GM12873 (cell line): ENCODE measurements at regions not wholly inside any gene's neighbourhood (a gene's known extent, or its start where the extent isn't known, plus 50 kb on each side); places are given as distances from the start of the nearest gene placed in this dataset.

ENCODE experiments used
- TF ChIP-seq, protein P1 (sequence below): IDR thresholded peaks from 2 replicates; pipeline ENCODE4 v1.5.1; 2012; ENCODE audit warnings: low read depth, mild to moderate bottlenecking, moderate library complexity, low read length, control low read depth; ENCODE audit not compliant: insufficient read depth; ENCODE audit errors: missing control alignments

DNA sequence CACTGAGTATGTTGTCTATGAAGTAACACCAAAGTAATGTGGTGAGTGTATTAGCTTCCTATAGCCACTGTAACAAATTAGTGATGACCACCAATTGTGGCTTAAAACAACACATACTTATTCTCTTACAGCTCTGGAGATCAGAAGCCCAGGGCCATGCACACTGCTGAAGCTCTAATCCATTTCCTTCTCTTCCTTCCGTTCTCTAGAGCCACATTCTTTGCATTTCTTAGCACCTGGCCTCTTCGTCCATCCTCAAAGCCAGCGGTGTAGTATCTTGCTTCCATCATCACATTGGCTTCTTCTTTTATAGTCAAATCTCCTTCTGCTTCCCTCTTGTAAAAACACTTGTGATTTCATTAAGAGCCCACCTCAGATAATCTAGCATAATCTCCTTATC, 230.3 kb upstream of the RFX3 start:
- TF ChIP-seq, protein P1, sequence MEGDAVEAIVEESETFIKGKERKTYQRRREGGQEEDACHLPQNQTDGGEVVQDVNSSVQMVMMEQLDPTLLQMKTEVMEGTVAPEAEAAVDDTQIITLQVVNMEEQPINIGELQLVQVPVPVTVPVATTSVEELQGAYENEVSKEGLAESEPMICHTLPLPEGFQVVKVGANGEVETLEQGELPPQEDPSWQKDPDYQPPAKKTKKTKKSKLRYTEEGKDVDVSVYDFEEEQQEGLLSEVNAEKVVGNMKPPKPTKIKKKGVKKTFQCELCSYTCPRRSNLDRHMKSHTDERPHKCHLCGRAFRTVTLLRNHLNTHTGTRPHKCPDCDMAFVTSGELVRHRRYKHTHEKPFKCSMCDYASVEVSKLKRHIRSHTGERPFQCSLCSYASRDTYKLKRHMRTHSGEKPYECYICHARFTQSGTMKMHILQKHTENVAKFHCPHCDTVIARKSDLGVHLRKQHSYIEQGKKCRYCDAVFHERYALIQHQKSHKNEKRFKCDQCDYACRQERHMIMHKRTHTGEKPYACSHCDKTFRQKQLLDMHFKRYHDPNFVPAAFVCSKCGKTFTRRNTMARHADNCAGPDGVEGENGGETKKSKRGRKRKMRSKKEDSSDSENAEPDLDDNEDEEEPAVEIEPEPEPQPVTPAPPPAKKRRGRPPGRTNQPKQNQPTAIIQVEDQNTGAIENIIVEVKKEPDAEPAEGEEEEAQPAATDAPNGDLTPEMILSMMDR = no peak

DNA sequence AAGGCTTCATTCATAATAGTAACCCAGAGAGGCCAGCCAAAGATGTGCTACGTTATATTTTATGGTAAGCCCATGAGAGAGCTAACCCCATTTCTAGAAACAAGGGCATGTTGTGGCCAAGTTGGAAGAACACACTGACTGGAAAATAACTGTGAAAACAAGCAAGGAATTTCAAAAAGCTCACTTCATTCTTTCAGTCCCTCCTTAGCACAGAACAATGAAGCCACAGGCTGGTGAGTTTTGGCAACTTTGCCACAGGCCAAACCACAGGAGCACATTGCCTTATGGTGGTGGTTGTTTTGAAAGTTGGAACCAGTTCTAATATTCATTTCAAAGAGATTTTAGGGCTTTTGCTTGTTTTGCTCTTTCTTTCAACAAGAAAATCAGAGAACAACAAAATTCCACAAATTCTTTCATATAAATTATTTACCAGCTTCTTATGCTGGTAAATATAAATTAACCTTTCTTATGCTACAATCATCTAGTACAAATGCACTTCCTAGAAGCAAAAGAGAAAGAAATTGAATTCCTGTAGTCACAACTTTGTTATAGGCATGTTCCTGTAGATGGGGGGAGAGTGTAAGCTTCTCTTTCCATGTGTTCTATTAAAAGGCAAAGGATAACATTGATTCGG, 225.4 kb upstream of the RFX3 start:
- TF ChIP-seq, protein P1 = no peak

DNA sequence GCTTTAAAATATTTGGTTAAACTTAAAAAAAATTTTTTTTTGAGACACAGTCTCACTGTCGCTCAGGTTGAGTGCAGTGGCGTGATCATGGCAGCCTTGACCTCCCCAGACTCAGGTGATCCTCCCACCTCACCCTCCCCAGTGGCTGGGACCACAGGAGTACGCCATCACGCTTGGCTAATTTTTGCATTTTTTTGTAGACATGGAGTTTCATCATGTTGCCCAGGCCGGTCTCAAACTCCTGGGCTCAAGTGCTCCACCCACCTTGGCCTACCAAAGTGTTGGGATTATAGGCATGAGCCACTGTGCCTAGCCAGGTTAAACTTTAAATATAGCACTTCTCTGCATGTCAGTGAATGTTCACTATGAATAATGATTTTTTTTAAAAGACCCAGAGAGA, 224.5 kb upstream of the RFX3 start:
- TF ChIP-seq, protein P1 = no peak

DNA sequence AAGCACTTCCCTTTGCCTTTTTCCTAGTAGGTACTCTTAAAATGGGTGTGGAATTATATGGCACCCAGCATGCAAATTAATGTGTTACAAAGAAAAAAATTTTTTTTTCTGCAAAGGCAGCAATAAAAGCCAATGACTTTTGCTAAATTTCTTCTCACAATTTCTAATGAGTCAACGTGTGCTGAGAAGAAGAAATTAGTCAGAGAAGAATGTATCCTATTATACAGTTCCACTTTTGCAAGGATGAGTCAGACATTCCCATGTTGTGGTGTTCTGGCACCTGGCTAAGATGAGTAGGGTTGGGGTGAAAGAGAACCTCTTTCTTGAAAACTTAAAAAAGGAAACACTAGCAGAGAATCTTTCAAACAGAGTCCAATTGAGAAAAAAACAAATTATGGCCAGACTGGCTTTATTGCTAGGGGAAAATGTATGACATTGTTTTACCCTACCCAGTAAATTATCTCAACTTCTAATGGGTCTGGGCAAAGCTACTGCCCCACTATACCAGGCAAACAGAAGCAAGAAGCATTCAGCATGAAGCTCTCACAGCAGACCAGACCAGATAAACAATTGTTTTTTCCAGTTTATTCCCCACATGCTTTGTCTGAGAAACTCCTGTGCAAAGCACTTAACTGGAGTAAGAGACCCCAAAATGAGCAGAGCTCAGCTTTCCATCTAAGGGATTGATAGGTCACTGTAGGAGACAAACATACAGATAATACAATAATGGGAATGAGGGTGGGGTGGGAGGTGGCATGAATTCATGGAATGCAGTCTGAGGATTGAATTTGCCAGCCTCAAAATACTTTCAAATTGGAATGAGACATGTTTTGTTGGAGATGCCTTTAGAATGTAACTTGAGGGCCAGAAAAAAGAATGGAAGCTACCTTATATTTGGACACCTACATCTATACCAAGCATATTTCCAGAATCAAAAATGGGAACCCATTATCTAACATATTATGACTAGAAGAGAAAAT, 220.8 kb upstream of the RFX3 start:
- TF ChIP-seq, protein P1 = no peak

DNA sequence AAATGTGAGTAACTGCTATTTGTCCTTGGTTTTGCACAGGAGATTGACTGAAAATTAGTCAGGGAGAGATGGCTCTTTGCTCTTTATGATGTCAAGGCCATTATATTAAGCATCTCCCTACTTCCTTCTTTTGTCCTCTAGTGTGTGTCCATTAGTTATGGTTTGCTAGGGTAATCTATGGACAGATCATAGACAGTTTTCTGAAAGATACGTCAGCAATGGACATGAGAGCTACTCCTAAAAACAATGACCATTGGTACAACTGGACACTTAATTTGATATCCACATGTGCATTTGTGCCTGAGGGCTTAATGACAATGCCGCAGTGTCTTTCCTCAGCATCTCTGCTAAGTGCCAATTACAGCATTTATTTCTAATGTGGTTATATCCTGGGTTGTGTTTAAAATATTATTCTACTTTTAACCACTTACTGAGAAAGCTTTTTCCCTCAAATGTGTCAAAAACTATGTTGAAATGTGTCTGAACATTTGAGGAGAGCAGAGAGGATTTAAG, 218.2 kb upstream of the RFX3 start:
- TF ChIP-seq, protein P1 = no peak

DNA sequence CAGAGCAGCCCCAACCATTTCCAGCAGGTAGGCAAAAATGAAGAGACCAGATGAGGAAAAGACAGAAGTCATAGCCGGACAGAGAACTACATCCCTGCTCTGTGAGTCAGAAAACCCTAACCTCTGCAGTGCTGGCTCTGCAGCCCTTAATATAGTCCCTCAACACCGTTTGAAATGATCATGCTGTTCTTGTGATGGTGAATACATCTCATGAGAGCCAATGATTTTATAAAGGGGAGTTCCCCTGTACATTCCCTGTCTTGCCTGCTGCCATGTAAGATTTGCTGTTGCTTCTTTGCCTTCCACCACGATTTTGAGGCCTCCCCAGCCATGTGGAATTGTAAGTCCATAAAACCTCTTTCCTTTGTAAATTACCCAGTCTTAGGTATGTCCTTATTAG, 216.8 kb upstream of the RFX3 start:
- TF ChIP-seq, protein P1 = no peak

DNA sequence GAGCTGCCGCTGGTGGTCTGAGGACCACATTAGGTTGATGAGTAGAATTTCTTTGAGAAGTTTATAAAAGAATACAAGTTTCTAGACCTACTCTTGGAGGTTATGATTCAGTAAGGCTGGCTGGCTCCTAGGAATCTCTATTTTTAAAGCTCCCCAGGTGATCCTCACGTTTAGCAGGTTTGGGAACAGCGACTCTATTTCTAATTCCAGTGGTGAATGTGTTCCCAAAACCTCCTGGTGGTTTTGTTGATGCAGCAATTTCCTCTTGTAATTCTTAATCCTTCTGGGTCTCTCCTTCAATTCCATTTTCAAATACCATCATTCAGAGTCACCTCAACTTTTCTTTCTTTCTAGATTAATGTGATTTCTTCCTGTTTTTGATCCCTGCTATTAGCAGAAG, 215.9 kb upstream of the RFX3 start:
- TF ChIP-seq, protein P1 = no peak
